Thymus (tissue), 11 donors: ENCODE measurements at regions not wholly inside any gene's neighbourhood (a gene's known extent, or its start where the extent isn't known, plus 50 kb on each side); places are given as distances from the start of the nearest gene placed in this dataset.
"Not testable (repeated sequence)": the region's sequence is repeated elsewhere in the genome, so short reads cannot be mapped to it uniquely, and the experiment has no call there.

Experiments used
- DNase-seq, 9 donors: peaks; one replicate each; pipeline ENCODE4 v3.0.0-alpha.2; 2013; ENCODE audit warnings: low spot score in 9 of 9, low read depth in 6 of 9, missing footprints in 1 of 9
- H3K27ac ChIP-seq, 2 donors: one replicate each; pipeline ENCODE4 v1.5.1; 2013; ENCODE audit warnings: control low read depth in 1 of 2, low read depth in 1 of 2, low read length in 1 of 2, mild to moderate bottlenecking in 1 of 2, moderate library complexity in 1 of 2
- H3K27me3 ChIP-seq, 2 donors: one replicate each; pipeline ENCODE4 v1.5.1; 2013; ENCODE audit warnings: low read length in 1 of 2; ENCODE audit not compliant: control insufficient read depth in 2 of 2, insufficient read depth in 1 of 2
- H3K36me3 ChIP-seq, 2 donors: one replicate each; pipeline ENCODE4 v1.5.1; 2013; ENCODE audit warnings: low read length in 1 of 2, mild to moderate bottlenecking in 1 of 2, moderate library complexity in 1 of 2; ENCODE audit not compliant: control insufficient read depth in 2 of 2, insufficient read depth in 2 of 2
- H3K4me1 ChIP-seq, 2 donors: one replicate each; pipeline ENCODE4 v1.5.1; 2013; ENCODE audit warnings: low read length in 2 of 2; ENCODE audit not compliant: control insufficient read depth in 2 of 2, insufficient read depth in 2 of 2
- H3K4me3 ChIP-seq, 2 donors: one replicate each; pipeline ENCODE4 v1.5.1; 2013; ENCODE audit warnings: low read length in 2 of 2, control low read depth in 1 of 2, mild to moderate bottlenecking in 1 of 2
- H3K9me3 ChIP-seq, 2 donors: one replicate each; pipeline ENCODE4 v1.5.1; 2013; ENCODE audit warnings: low read length in 1 of 2, mild to moderate bottlenecking in 1 of 2; ENCODE audit not compliant: control insufficient read depth in 2 of 2, insufficient read depth in 1 of 2
- WGBS: extraction: QIAGEN DNeasy Blood & Tissue Kit; methylation state at CpG from one replicate; pipeline ENCODE4 v1.1.7; 2013; 5-methylcytosine and 5-hydroxymethylcytosine counted together
- donor health status: healthy.

GRCh38 chr16:29192329-29193247 lies 207.7 kb downstream of the LAT start:
- H3K9me3 ChIP-seq = no peaks in the 10 kb centered on the region
- H3K4me3 ChIP-seq = no peak overlapping the region
- no peaks in the 10 kb centered on the region for H3K36me3 ChIP-seq
- DNase-seq = peak in 1 of 9 donors; percentile 14
- H3K27me3 ChIP-seq = no peaks in the 10 kb centered on the region
- WGBS = 96% methylated on average over 17 of the region's 17 CpGs
- H3K27ac ChIP-seq = no peak overlapping the region
- no peaks in the 10 kb centered on the region for H3K4me1 ChIP-seq

- not testable (repeated sequence) for DNase-seq, H3K36me3 ChIP-seq, H3K9me3 ChIP-seq, H3K4me1 ChIP-seq, H3K27ac ChIP-seq, H3K27me3 ChIP-seq, H3K4me3 ChIP-seq
- WGBS = 98% methylated on average over 12 of the region's 12 CpGs
These were observed 206.9 kb downstream of the LAT start for GRCh38 chr16:29191636-29192180.

DNA sequence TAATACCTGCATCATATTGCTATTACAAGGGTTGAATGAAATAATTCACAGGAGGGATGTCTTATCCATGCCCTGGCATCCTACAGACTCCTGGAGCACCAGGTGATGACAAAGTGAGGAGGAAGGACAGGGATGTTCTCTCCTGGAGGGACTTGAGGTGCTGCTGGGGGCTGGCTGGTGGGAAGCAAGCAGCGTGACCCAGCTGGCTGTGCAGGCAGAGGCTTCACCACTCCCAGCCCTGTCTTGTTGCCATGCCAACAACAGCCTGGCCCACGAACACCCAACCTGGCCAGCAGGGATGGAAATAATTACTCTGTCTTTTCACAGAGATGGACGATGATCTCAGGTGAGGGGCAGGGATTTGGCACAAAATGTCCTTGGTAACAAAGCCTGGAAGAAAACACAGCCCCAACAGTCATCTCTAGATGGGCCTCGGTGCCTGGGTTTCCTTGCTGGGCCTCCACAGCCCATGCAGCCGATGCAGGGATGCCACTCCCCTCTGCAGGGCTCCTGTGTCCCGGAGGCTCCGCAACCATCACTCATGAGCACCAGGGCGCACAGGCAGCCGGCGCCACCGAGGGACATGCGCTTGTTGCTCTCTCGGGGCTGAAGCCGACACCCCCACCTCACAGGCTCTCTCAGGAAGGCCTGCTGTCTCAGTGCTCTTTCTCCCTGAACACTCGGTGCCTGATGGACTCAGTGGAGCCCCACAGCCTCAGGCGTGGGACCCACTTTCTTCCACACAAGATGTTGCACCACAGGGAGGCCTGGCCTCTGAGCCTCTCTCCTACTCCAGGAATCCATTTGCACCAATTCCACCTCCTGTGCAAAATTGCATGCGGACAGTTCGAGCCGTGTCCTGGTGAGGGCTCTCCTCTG lies 205.9 kb downstream of the LAT start:
- 93% methylated on average over 19 of the region's 19 CpGs for WGBS
- not testable (repeated sequence) for H3K27me3 ChIP-seq, H3K36me3 ChIP-seq, H3K4me3 ChIP-seq, H3K9me3 ChIP-seq, DNase-seq, H3K4me1 ChIP-seq, H3K27ac ChIP-seq

GRCh38 chr16:29188806-29189205 lies 204.0 kb downstream of the LAT start:
- H3K27ac ChIP-seq, H3K9me3 ChIP-seq, H3K27me3 ChIP-seq, H3K4me1 ChIP-seq, DNase-seq, H3K36me3 ChIP-seq, H3K4me3 ChIP-seq: not testable (repeated sequence)
- WGBS = 98% methylated on average over 9 of the region's 9 CpGs

- H3K27me3 ChIP-seq, DNase-seq, H3K36me3 ChIP-seq, H3K27ac ChIP-seq, H3K4me1 ChIP-seq, H3K4me3 ChIP-seq, H3K9me3 ChIP-seq: not testable (repeated sequence)
- 97% methylated on average over 35 of the region's 35 CpGs for WGBS
These were observed 201.7 kb downstream of the LAT start for GRCh38 chr16:29186306-29187220.

GRCh38 chr16:29185872-29186271 lies 201.0 kb downstream of the LAT start:
- H3K27ac ChIP-seq, H3K27me3 ChIP-seq, DNase-seq, H3K9me3 ChIP-seq, H3K4me1 ChIP-seq, H3K36me3 ChIP-seq, H3K4me3 ChIP-seq: not testable (repeated sequence)
- 95% methylated on average over 9 of the region's 9 CpGs for WGBS

- peak overlapping the region in 1 of 2 donors; percentile 31 for H3K27ac ChIP-seq
- not testable (repeated sequence) for H3K27me3 ChIP-seq, DNase-seq, H3K9me3 ChIP-seq, H3K4me3 ChIP-seq, H3K36me3 ChIP-seq, H3K4me1 ChIP-seq
- WGBS = 83% methylated on average over 41 of the region's 41 CpGs
These were observed 200.0 kb downstream of the LAT start for GRCh38 chr16:29184738-29185438.
